CD14-positive monocyte (primary cell): ENCODE measurements at regions not wholly inside any gene's neighbourhood (a gene's known extent, or its start where the extent isn't known, plus 50 kb on each side); places are given as distances from the start of the nearest gene placed in this dataset.

Source experiments
- DNase-seq, 3 donors: peaks; one replicate each; pipeline ENCODE4 v3.0.0-alpha.2; 2011 to 2022
- H2AFZ ChIP-seq: 2 replicates; pipeline ENCODE4 v1.6.0; 2012; ENCODE audit warnings: mild to moderate bottlenecking, low read depth, low read length, inconsistent platforms; ENCODE audit not compliant: insufficient read depth, poor library complexity, severe bottlenecking
- H3K27ac ChIP-seq, 2 donors: 1 replicate in 1 of 2; 2 replicates in 1 of 2; pipeline ENCODE4 v1.5.1; 2012 to 2013; ENCODE audit warnings: low read length in 2 of 2, control low read depth in 1 of 2, inconsistent platforms in 1 of 2, low read depth in 1 of 2, mild to moderate bottlenecking in 1 of 2
- H3K27me3 ChIP-seq, 2 donors: one replicate each; pipeline versions ENCODE4 v1.6.0 to v1.6.1; 2011 to 2013; ENCODE audit warnings: low read length in 2 of 2; ENCODE audit not compliant: control insufficient read depth in 2 of 2, insufficient read depth in 2 of 2
- H3K36me3 ChIP-seq, 2 donors: replicated peaks in 1 of 2; 1 replicate in 1 of 2; 2 replicates in 1 of 2; pipeline versions ENCODE4 v1.5.1 to v1.6.1; 2012 to 2013; ENCODE audit warnings: low read length in 2 of 2, control low read depth in 1 of 2, inconsistent platforms in 1 of 2, mild to moderate bottlenecking in 1 of 2; ENCODE audit not compliant: insufficient read depth in 2 of 2, control insufficient read depth in 1 of 2
- H3K4me1 ChIP-seq, 2 donors: 1 replicate in 1 of 2; 2 replicates in 1 of 2; pipeline versions ENCODE4 v1.5.1 to v1.6.1; 2012 to 2013; ENCODE audit warnings: low read length in 2 of 2, control low read depth in 1 of 2, inconsistent platforms in 1 of 2, mild to moderate bottlenecking in 1 of 2, moderate library complexity in 1 of 2; ENCODE audit not compliant: insufficient read depth in 2 of 2, control insufficient read depth in 1 of 2
- H3K4me2 ChIP-seq: replicated peaks from 2 replicates; pipeline ENCODE3; 2012; ENCODE audit warnings: low read length, moderate library complexity, mild to moderate bottlenecking; ENCODE audit not compliant: poor library complexity, severe bottlenecking; ENCODE audit errors: extremely low read depth
- H3K4me3 ChIP-seq, 3 experiments: fragments of 200-600 bp in 1 of 3; sonication (generic) in 1 of 3; replicated peaks in 1 of 3; 1 replicate in 2 of 3; 2 replicates in 1 of 3; pipeline ENCODE4 v1.5.1; 2011 to 2013; ENCODE audit warnings: low read length in 3 of 3, mild to moderate bottlenecking in 3 of 3, control low read depth in 2 of 3, low read depth in 2 of 3, inconsistent platforms in 1 of 3, moderate library complexity in 1 of 3
- H3K79me2 ChIP-seq: 2 replicates; pipeline ENCODE4 v1.6.0; 2012; ENCODE audit warnings: mild to moderate bottlenecking, control low read depth, inconsistent platforms, low read length, moderate library complexity; ENCODE audit not compliant: insufficient read depth
- H3K9ac ChIP-seq: 2 replicates; pipeline ENCODE4 v1.6.0; 2017; ENCODE audit warnings: low read length, mild to moderate bottlenecking; ENCODE audit not compliant: insufficient read depth, poor library complexity, severe bottlenecking
- H3K9me3 ChIP-seq, 2 donors: replicated peaks in 1 of 2; 1 replicate in 1 of 2; 2 replicates in 1 of 2; pipeline versions ENCODE4 v1.5.1 to v1.6.1; 2012 to 2013; ENCODE audit warnings: low read length in 2 of 2, control low read depth in 1 of 2; ENCODE audit not compliant: control insufficient read depth in 1 of 2, insufficient read depth in 1 of 2
- H4K20me1 ChIP-seq: 2 replicates; pipeline ENCODE4 v1.6.0; 2012; ENCODE audit warnings: mild to moderate bottlenecking, low read length, control low read depth, moderate library complexity; ENCODE audit not compliant: insufficient read depth
- H3K27ac Mint-ChIP-seq, 7 donors: one replicate each; pipeline ENCODE4 v1.8.0; 2020; ENCODE audit warnings: mild to moderate bottlenecking in 7 of 7, mixed read lengths in 7 of 7, moderate library complexity in 6 of 7, inconsistent platforms in 2 of 7
- H3K27me3 Mint-ChIP-seq, 3 donors: one replicate each; pipeline ENCODE4 v1.8.0; 2021 to 2022; ENCODE audit warnings: low read depth in 3 of 3, mild to moderate bottlenecking in 3 of 3, mixed read lengths in 3 of 3, moderate library complexity in 3 of 3, inconsistent platforms in 1 of 3
- H3K36me3 Mint-ChIP-seq, 2 donors: one replicate each; pipeline ENCODE4 v1.8.0; 2020; ENCODE audit warnings: mixed read lengths in 2 of 2, inconsistent platforms in 1 of 2, mild to moderate bottlenecking in 1 of 2
- H3K4me1 Mint-ChIP-seq: one replicate; pipeline ENCODE4 v1.8.0; 2020; ENCODE audit warnings: mild to moderate bottlenecking, mixed read lengths
- H3K4me3 Mint-ChIP-seq, 2 donors: one replicate each; pipeline ENCODE4 v1.8.0; 2020; ENCODE audit warnings: mild to moderate bottlenecking in 2 of 2, mixed read lengths in 2 of 2, moderate library complexity in 1 of 2
- H3K9me3 Mint-ChIP-seq, 7 donors: one replicate each; pipeline ENCODE4 v1.8.0; 2020 to 2022; ENCODE audit warnings: mixed read lengths in 7 of 7, mild to moderate bottlenecking in 6 of 7, moderate library complexity in 6 of 7, inconsistent platforms in 2 of 7
- CTCF ChIP-seq: fragments of 200-600 bp; IDR thresholded peaks from one replicate; pipeline ENCODE4 v1.8.0; 2022; ENCODE audit warnings: antibody characterized with exemption, mild to moderate bottlenecking
- WGBS: methylation state at CpG from one replicate; pipeline ENCODE4 v1.1.5; 2013; ENCODE audit warnings: missing lambda C conversion rate; ENCODE audit not compliant: insufficient coverage; 5-methylcytosine and 5-hydroxymethylcytosine counted together
- intact Hi-C, 2 donors: fragments of 100-400 bp; cut with micrococcal nuclease; formaldehyde crosslinking; loops; one replicate each; pipeline versions ENCODE4 v1.15.0 to v1.15.1; 2023

GRCh38 chr16:64307431-64307830, 814.4 kb downstream of the CDH11 start:
- Histone ChIP-seq H4K20me1 (no peaks in the 10 kb centered on the region), H3K27ac (no peak overlapping the region), H3K4me1 (no peaks in the 10 kb centered on the region), H3K9ac (no peak overlapping the region), H3K4me2 (no peak overlapping the region), H2AFZ (no peak overlapping the region), H3K4me3 (no peak overlapping the region), H3K9me3 (no peaks in the 10 kb centered on the region), H3K27me3 (no peaks in the 10 kb centered on the region), H3K36me3 (no peaks in the 10 kb centered on the region), H3K79me2 (no peaks in the 10 kb centered on the region)
- intact Hi-C loops: no loop called here
- Mint-ChIP-seq H3K36me3 (no peaks in the 10 kb centered on the region), H3K4me1 (no peaks in the 10 kb centered on the region), H3K9me3 (peaks cover 0 to 22% (median 5%) of the 10 kb centered on the region in 7 donors), H3K4me3 (no peak overlapping the region), H3K27me3 (no peaks in the 10 kb centered on the region), H3K27ac (no peak overlapping the region)
- no peak for TF ChIP-seq CTCF
- 85% methylated on average over 2 of the region's 2 CpGs for WGBS
- no peak for DNase-seq

- H3K27me3 Mint-ChIP-seq: peaks cover 0 to 3% (median 0%) of the 10 kb centered on the region in 3 donors
- no peak overlapping the region for H2AFZ ChIP-seq
- no peaks in the 10 kb centered on the region for H3K4me1 Mint-ChIP-seq
- no peaks in the 10 kb centered on the region for H3K36me3 ChIP-seq
- H3K27ac Mint-ChIP-seq: no peak overlapping the region
- no peak overlapping the region for H3K9ac ChIP-seq
- H4K20me1 ChIP-seq: no peaks in the 10 kb centered on the region
- DNase-seq: no peak
- no peaks in the 10 kb centered on the region for H3K36me3 Mint-ChIP-seq
- no CpG with 5 or more reads among the region's 1 CpG for WGBS
- H3K4me1 ChIP-seq: no peaks in the 10 kb centered on the region
- no peak overlapping the region for H3K27ac ChIP-seq
- no peak overlapping the region for H3K4me3 Mint-ChIP-seq
- H3K4me3 ChIP-seq: no peak overlapping the region
- no peaks in the 10 kb centered on the region for H3K79me2 ChIP-seq
- H3K9me3 ChIP-seq: no peaks in the 10 kb centered on the region
- no peaks in the 10 kb centered on the region for H3K27me3 ChIP-seq
- TF ChIP-seq CTCF: no peak
- intact Hi-C loops: no loop called here
- H3K4me2 ChIP-seq: no peak overlapping the region
- H3K9me3 Mint-ChIP-seq: peaks cover 0 to 23% (median 5%) of the 10 kb centered on the region in 7 donors
These were observed 816.2 kb downstream of the CDH11 start for GRCh38 chr16:64305663-64306062.
